HG03108 (cell line): ENCODE measurements at regions not wholly inside any gene's neighbourhood (a gene's known extent, or its start where the extent isn't known, plus 50 kb on each side); places are given as distances from the start of the nearest gene placed in this dataset.

Source experiments
- ATAC-seq: cut with Tn5 transposase; IDR thresholded peaks from one replicate; pipeline ENCODE4 v1.9.1; 2021; ENCODE audit warnings: moderate library complexity; ENCODE audit not compliant: unreplicated experiment

- ATAC-seq: no peak
Observed at GRCh38 chr4:137597752-137598430, 65.6 kb upstream of the PCDH18 start.

GRCh38 chr4:137587796-137588195 is 55.5 kb upstream of the PCDH18 start:
- no peak for ATAC-seq

- no peak for ATAC-seq
Observed at GRCh38 chr4:137583671-137584070, 51.4 kb upstream of the PCDH18 start.
